HCT116 (cell line): ENCODE measurements at regions not wholly inside any gene's neighbourhood (a gene's known extent, or its start where the extent isn't known, plus 50 kb on each side); places are given as distances from the start of the nearest gene placed in this dataset.

ENCODE experiments used
- ATAC-seq: fragments of 200-7000 bp; cut with Tn5 transposase; 2 replicates; pipeline ENCODE4 v1.9.1; 2020; ENCODE audit warnings: mild to moderate bottlenecking, moderate library complexity
- BruUV-seq: library from RNA; stranded (reverse); fragments of 400-500 nt; replicated peaks from 2 replicates; lab custom pipeline; 2021; lab: Mats Ljungman, UMichigan
- CTCF ChIA-PET: fragments of 300-600 bp; sonication (Branson Sonifier 250); formaldehyde crosslinking; loops from one replicate; lab custom pipeline; 2021; ENCODE audit warnings: antibody characterized with exemption; lab: Charles Lee
- POLR2A ChIA-PET: fragments of 300-600, 350-600 bp; sonication (Branson Sonifier 250); formaldehyde crosslinking; loops from one replicate; lab custom pipeline; 2021; ENCODE audit warnings: antibody characterized with exemption; lab: Charles Lee
- RAD21 ChIA-PET, 2 experiments: fragments of 300-600 bp; sonication (Branson Sonifier 250); formaldehyde crosslinking; loops; one replicate each; lab custom pipeline; 2023; ENCODE audit warnings: low total read pairs in 2 of 2; ENCODE audit not compliant: uncharacterized antibody in 2 of 2, unreplicated experiment in 2 of 2, low non-redundant PET in 1 of 2; lab: Charles Lee
- DNase-seq: peaks from one replicate; pipeline ENCODE4 v3.0.0-alpha.2; 2010; ENCODE audit warnings: low read depth, low spot score
- H2AFZ ChIP-seq: fragments of 200-600 bp; shearing (Covaris generic), sonication (generic); 2 replicates; pipeline ENCODE4 v1.6.1; 2017; ENCODE audit warnings: low read depth, mixed run types, mixed read lengths, antibody characterized with exemption, low read length; ENCODE audit not compliant: poor library complexity, severe bottlenecking
- H3K27ac ChIP-seq: 2 replicates; pipeline ENCODE4 v1.5.1; 2012; ENCODE audit warnings: low read depth, low read length
- H3K27me3 ChIP-seq: fragments of 200-600 bp; sonication (generic); 2 replicates; pipeline ENCODE4 v1.6.1; 2016; ENCODE audit warnings: mixed run types, low read length, mixed read lengths; ENCODE audit not compliant: insufficient read depth
- H3K36me3 ChIP-seq, 2 experiments: fragments of 200-500 bp in 1 of 2; fragments of 200-600 bp in 1 of 2; sonication (Bioruptor generic) in 1 of 2; sonication (generic) in 1 of 2; 2 replicates each; pipeline versions ENCODE4 v1.5.1 to v1.6.1; 2014 to 2016; ENCODE audit warnings: low read length in 2 of 2, inconsistent platforms in 1 of 2, mixed read lengths in 1 of 2, mixed run types in 1 of 2; ENCODE audit not compliant: insufficient read depth in 2 of 2, control insufficient read depth in 1 of 2
- H3K4me1 ChIP-seq, 2 experiments: fragments of 200-600 bp in 1 of 2; sonication (generic) in 1 of 2; 2 replicates each; pipeline versions ENCODE4 v1.5.1 to v1.6.1; 2012 to 2017; ENCODE audit warnings: low read length in 2 of 2, inconsistent platforms in 1 of 2, mild to moderate bottlenecking in 1 of 2, mixed read lengths in 1 of 2, mixed run types in 1 of 2, moderate library complexity in 1 of 2; ENCODE audit not compliant: insufficient read depth in 2 of 2, control insufficient read depth in 1 of 2
- H3K4me2 ChIP-seq: fragments of 200-600 bp; sonication (generic); 2 replicates; pipeline ENCODE4 v1.6.1; 2017; ENCODE audit warnings: mixed run types, low read length, mixed read lengths
- H3K4me3 ChIP-seq, 2 experiments: fragments of 200-600 bp in 1 of 2; sonication (generic) in 1 of 2; replicated peaks in 1 of 2; 2 replicates each; pipeline ENCODE4 v1.5.1; 2011 to 2016; ENCODE audit warnings: low read length in 2 of 2, control low read depth in 1 of 2, low read depth in 1 of 2, mild to moderate bottlenecking in 1 of 2, mixed read lengths in 1 of 2, mixed run types in 1 of 2
- H3K79me2 ChIP-seq: fragments of 200-600 bp; sonication (generic); 2 replicates; pipeline ENCODE4 v1.6.1; 2017; ENCODE audit warnings: mild to moderate bottlenecking, mixed run types, low read length, moderate library complexity, mixed read lengths; ENCODE audit not compliant: insufficient read depth
- H3K9ac ChIP-seq: fragments of 200-600 bp; sonication (generic); 2 replicates; pipeline ENCODE4 v1.6.1; 2016; ENCODE audit warnings: low read length, mixed read lengths
- H3K9me2 ChIP-seq: fragments of 200-600 bp; sonication (generic), shearing (Covaris generic); 2 replicates; pipeline ENCODE4 v1.6.1; 2017; ENCODE audit warnings: mixed run types, mild to moderate bottlenecking, moderate library complexity; ENCODE audit not compliant: insufficient read depth
- H3K9me3 ChIP-seq, 2 experiments: fragments of 200-500 bp in 1 of 2; fragments of 200-600 bp in 1 of 2; sonication (Bioruptor generic) in 1 of 2; sonication (generic) in 1 of 2; 2 replicates each; pipeline ENCODE4 v1.6.1; 2014 to 2017; ENCODE audit warnings: low read length in 2 of 2, mixed read lengths in 2 of 2, inconsistent platforms in 1 of 2, low read depth in 1 of 2, mild to moderate bottlenecking in 1 of 2, mixed run types in 1 of 2, moderate library complexity in 1 of 2; ENCODE audit not compliant: control insufficient read depth in 1 of 2, insufficient read depth in 1 of 2
- H4K20me1 ChIP-seq: fragments of 200-600 bp; sonication (generic), shearing (Covaris generic); 2 replicates; pipeline ENCODE4 v1.6.1; 2017; ENCODE audit warnings: mixed run types, mild to moderate bottlenecking, moderate library complexity; ENCODE audit not compliant: insufficient read depth
- CEBPB ChIP-seq: IDR thresholded peaks from 2 replicates; pipeline ENCODE4 v1.6.1; 2012; ENCODE audit warnings: low read depth
- CTCF ChIP-seq, 3 experiments: fragments of 200-600 bp in 1 of 3; sonication (generic) in 1 of 3; IDR thresholded peaks in 2 of 3; conservative IDR thresholded peaks in 1 of 3; 2 replicates each; pipeline ENCODE4 v1.5.1; 2012 to 2017; ENCODE audit warnings: low read depth in 2 of 3, low read length in 2 of 3, antibody characterized with exemption in 1 of 3, borderline replicate concordance in 1 of 3, control low read depth in 1 of 3, mild to moderate bottlenecking in 1 of 3, mixed read lengths in 1 of 3, mixed run types in 1 of 3, moderate library complexity in 1 of 3; ENCODE audit not compliant: insufficient read depth in 1 of 3
- FOSL1 ChIP-seq: IDR thresholded peaks from 2 replicates; pipeline ENCODE4 v1.6.1; 2012; ENCODE audit warnings: low read depth
- POLR2A ChIP-seq: IDR thresholded peaks from 2 replicates; pipeline ENCODE4 v1.7.0; 2011; ENCODE audit warnings: borderline replicate concordance; ENCODE audit not compliant: insufficient read depth, insufficient read length; ENCODE audit errors: extremely low read depth
- RAD21 ChIP-seq: IDR thresholded peaks from 2 replicates; pipeline ENCODE4 v1.6.1; 2012; ENCODE audit warnings: low read depth, mild to moderate bottlenecking
- REST ChIP-seq: IDR thresholded peaks from 2 replicates; pipeline ENCODE4 v1.6.1; 2012; ENCODE audit warnings: low read depth
- ZFX ChIP-seq: fragments of 450-650 bp; IDR thresholded peaks from 2 replicates; pipeline ENCODE4 v1.6.1; 2017
- ZNF274 ChIP-seq: fragments of 200-500 bp; sonication (Bioruptor generic); IDR thresholded peaks from 2 replicates; pipeline ENCODE4 v1.6.1; 2014; ENCODE audit warnings: mild to moderate bottlenecking, low read depth, low read length, inconsistent platforms
- intact Hi-C: fragments of 100-400 bp; cut with micrococcal nuclease; formaldehyde crosslinking; loops from 2 replicates; pipeline ENCODE4 v1.10.0; 2022
- TF ChIP-seq, protein P1 (sequence below): IDR thresholded peaks from 2 replicates; pipeline ENCODE4 v1.6.1; 2011; ENCODE audit warnings: mild to moderate bottlenecking, low read length, moderate library complexity; ENCODE audit not compliant: insufficient replicate concordance; ENCODE audit errors: extremely low read depth

GRCh38 chr4:138887741-138888140 is 127.8 kb upstream of the NOCT start (continued):
- TF ChIP-seq REST (no peak), FOSL1 (no peak), POLR2A (no peak), CEBPB (no peak), ZFX (no peak)
- TF ChIP-seq, all 23 proteins: peak for 0

DNA sequence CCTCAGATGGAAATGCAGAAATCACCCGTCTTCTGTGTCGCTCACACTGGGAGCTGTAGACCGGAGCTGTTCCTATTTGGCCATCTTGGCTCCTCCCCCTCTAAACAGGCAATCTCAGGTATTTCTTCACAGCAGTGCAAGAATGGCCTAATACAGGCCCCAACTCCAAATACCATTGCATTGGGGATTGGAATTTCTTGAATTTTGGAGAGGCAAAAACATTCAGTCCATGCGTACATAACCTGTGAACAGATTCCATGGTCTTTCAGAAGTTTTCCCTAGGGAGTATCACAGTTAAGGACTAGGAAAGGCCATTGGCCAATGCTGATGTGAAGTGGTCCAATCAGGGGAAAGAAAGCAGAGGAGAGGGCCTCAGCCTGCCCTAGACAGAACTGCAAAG is 128.2 kb upstream of the NOCT start:
- no peaks in the 10 kb centered on the region for H3K27me3 ChIP-seq
- no peak overlapping the region for H3K4me2 ChIP-seq

More for the DNA sequence above, 128.2 kb upstream of the NOCT start:
- Histone ChIP-seq H2AFZ (peak overlapping the region; percentile 67), H3K9ac (no peak overlapping the region), H3K36me3 (no peaks in the 10 kb centered on the region), H3K4me1 (no peaks in the 10 kb centered on the region), H4K20me1 (no peaks in the 10 kb centered on the region), H3K9me2 (no peaks in the 10 kb centered on the region), H3K4me3 (no peak overlapping the region), H3K27ac (no peak overlapping the region), H3K79me2 (no peaks in the 10 kb centered on the region), H3K9me3 (no peaks in the 10 kb centered on the region)
- no TSS peak for BruUV-seq
- ChIA-PET RAD21 (no interaction called here), CTCF (no interaction called here), POLR2A (no interaction called here)
- TF ChIP-seq ZFX (no peak), ZNF274 (no peak), RAD21 (no peak), CTCF (IDR thresholded peaks at IDR 0.05 in 2 of 3, conservative IDR thresholded peaks at IDR 0.05 in 1 of 3; ENCODE audit: borderline replicate concordance in 1 of 3, insufficient read depth in 1 of 3, low read depth in 2 of 3, low read length in 2 of 3) (no peak)
- TF ChIP-seq, protein P1, sequence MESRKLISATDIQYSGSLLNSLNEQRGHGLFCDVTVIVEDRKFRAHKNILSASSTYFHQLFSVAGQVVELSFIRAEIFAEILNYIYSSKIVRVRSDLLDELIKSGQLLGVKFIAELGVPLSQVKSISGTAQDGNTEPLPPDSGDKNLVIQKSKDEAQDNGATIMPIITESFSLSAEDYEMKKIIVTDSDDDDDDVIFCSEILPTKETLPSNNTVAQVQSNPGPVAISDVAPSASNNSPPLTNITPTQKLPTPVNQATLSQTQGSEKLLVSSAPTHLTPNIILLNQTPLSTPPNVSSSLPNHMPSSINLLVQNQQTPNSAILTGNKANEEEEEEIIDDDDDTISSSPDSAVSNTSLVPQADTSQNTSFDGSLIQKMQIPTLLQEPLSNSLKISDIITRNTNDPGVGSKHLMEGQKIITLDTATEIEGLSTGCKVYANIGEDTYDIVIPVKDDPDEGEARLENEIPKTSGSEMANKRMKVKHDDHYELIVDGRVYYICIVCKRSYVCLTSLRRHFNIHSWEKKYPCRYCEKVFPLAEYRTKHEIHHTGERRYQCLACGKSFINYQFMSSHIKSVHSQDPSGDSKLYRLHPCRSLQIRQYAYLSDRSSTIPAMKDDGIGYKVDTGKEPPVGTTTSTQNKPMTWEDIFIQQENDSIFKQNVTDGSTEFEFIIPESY: no peak
- intact Hi-C loops: no loop called here
- DNase-seq (no peak), ATAC-seq (no peak)
